ENCODE measurements at regions not wholly inside any gene's neighbourhood (a gene's known extent, or its start where the extent isn't known, plus 50 kb on each side); places are given as distances from the start of the nearest gene placed in this dataset.

- TF ChIP-seq POLR2AphosphoS5 (IDR thresholded peaks at IDR 0.05) = no peak
- TF ChIP-seq, protein P1, sequence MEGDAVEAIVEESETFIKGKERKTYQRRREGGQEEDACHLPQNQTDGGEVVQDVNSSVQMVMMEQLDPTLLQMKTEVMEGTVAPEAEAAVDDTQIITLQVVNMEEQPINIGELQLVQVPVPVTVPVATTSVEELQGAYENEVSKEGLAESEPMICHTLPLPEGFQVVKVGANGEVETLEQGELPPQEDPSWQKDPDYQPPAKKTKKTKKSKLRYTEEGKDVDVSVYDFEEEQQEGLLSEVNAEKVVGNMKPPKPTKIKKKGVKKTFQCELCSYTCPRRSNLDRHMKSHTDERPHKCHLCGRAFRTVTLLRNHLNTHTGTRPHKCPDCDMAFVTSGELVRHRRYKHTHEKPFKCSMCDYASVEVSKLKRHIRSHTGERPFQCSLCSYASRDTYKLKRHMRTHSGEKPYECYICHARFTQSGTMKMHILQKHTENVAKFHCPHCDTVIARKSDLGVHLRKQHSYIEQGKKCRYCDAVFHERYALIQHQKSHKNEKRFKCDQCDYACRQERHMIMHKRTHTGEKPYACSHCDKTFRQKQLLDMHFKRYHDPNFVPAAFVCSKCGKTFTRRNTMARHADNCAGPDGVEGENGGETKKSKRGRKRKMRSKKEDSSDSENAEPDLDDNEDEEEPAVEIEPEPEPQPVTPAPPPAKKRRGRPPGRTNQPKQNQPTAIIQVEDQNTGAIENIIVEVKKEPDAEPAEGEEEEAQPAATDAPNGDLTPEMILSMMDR (IDR thresholded peaks at IDR 0.05) = no peak
- TF ChIP-seq POLR2A (IDR thresholded peaks at IDR 0.05) = no peak
These were observed 258.3 kb upstream of the B3GAT1 start for GRCh38 chr11:134670247-134670782.
